GM12878 (cell line): ENCODE measurements at regions not wholly inside any gene's neighbourhood (a gene's known extent, or its start where the extent isn't known, plus 50 kb on each side); places are given as distances from the start of the nearest gene placed in this dataset.

Experiments
- ATAC-seq: fragments of 200-7000 bp; cut with Tn5 transposase; 3 replicates; pipeline ENCODE4 v1.9.1; 2020; ENCODE audit warnings: mild to moderate bottlenecking, moderate library complexity
- BruUV-seq: library from RNA; stranded (reverse); fragments of 400-500 nt; replicated peaks from 2 replicates; lab custom pipeline; 2021; lab: Mats Ljungman, UMichigan
- CTCF ChIA-PET: fragments of 300-600 bp; sonication (Branson Sonifier 250); formaldehyde crosslinking; extraction: SDS; loops from one replicate; lab custom pipeline; 2021; ENCODE audit warnings: inconsistent platforms; lab: Yijun Ruan, JAX
- POLR2A ChIA-PET: fragments of 350-600 bp; formaldehyde crosslinking; extraction: SDS; loops from one replicate; lab custom pipeline; 2021; ENCODE audit warnings: inconsistent platforms; lab: Charles Lee
- RAD21 ChIA-PET: fragments of 300-600 bp; sonication (Branson Sonifier 250); formaldehyde crosslinking; loops from one replicate; lab custom pipeline; 2023; ENCODE audit warnings: antibody characterized with exemption; ENCODE audit not compliant: unreplicated experiment; lab: Charles Lee
- SMC1A ChIA-PET: fragments of 300-600 bp; sonication (Branson Sonifier 250); formaldehyde crosslinking; loops from one replicate; lab custom pipeline; 2023; ENCODE audit not compliant: unreplicated experiment, uncharacterized antibody; lab: Charles Lee
- DNase-seq: peaks from one replicate; pipeline ENCODE4 v3.0.0-alpha.2; 2011; ENCODE audit warnings: low read depth, low spot score
- FAIRE-seq: peaks from 3 replicates; lab custom pipeline; 2011; peaks lifted over from hg19 to GRCh38; lab: Jason Lieb, UNC
- H2AFZ ChIP-seq: 2 replicates; pipeline ENCODE4 v1.6.0; 2011; ENCODE audit warnings: low read depth, low read length, control low read depth; ENCODE audit not compliant: control insufficient read depth
- H3K27ac ChIP-seq: 2 replicates; pipeline ENCODE4 v1.5.1; 2011; ENCODE audit warnings: control low read depth; ENCODE audit not compliant: control insufficient read depth, insufficient read depth
- H3K27me3 ChIP-seq, 2 experiments: replicated peaks in 1 of 2; 2 replicates each; pipeline versions ENCODE4 v1.6.0 to v1.6.1; 2011; ENCODE audit warnings: low read length in 1 of 2; ENCODE audit not compliant: control insufficient read depth in 2 of 2, insufficient read depth in 2 of 2
- H3K36me3 ChIP-seq, 2 experiments: 2 replicates each; pipeline ENCODE4 v1.5.1; 2011; ENCODE audit warnings: low read length in 1 of 2; ENCODE audit not compliant: control insufficient read depth in 2 of 2, insufficient read depth in 2 of 2
- H3K4me1 ChIP-seq: 2 replicates; pipeline ENCODE4 v1.6.1; 2011; ENCODE audit warnings: mild to moderate bottlenecking, low read length, moderate library complexity, mixed read lengths; ENCODE audit not compliant: control insufficient read depth, insufficient read depth
- H3K4me2 ChIP-seq: 2 replicates; pipeline ENCODE4 v1.6.0; 2011; ENCODE audit warnings: control low read depth; ENCODE audit not compliant: control insufficient read depth, insufficient read depth
- H3K4me3 ChIP-seq: fragments of 200-600 bp; sonication (generic); 2 replicates; pipeline ENCODE4 v1.5.1; 2016
- H3K79me2 ChIP-seq: 2 replicates; pipeline ENCODE4 v1.6.0; 2011; ENCODE audit warnings: low read length; ENCODE audit not compliant: control insufficient read depth, insufficient read depth
- H3K9ac ChIP-seq: 2 replicates; pipeline ENCODE4 v1.8.0; 2011; ENCODE audit warnings: low read length, control low read depth, mixed read lengths; ENCODE audit not compliant: control insufficient read depth, insufficient read depth
- H3K9me3 ChIP-seq: replicated peaks from 3 replicates; pipeline ENCODE4 v1.5.1; 2011; ENCODE audit warnings: mild to moderate bottlenecking, low read length; ENCODE audit not compliant: control insufficient read depth, insufficient read depth
- H4K20me1 ChIP-seq: 2 replicates; pipeline ENCODE4 v1.6.0; 2011; ENCODE audit not compliant: control insufficient read depth, insufficient read depth
- BCL3 ChIP-seq: IDR thresholded peaks from 2 replicates; pipeline ENCODE4 v1.6.1; 2011; ENCODE audit warnings: borderline replicate concordance, low read depth, mild to moderate bottlenecking, moderate library complexity, low read length; ENCODE audit not compliant: insufficient read depth, poor library complexity, severe bottlenecking
- CHD2 ChIP-seq: IDR thresholded peaks from 2 replicates; pipeline ENCODE4 v1.6.1; 2011; ENCODE audit warnings: low read depth, low read length, improper control_type of control experiment, borderline replicate concordance
- CREB1 ChIP-seq: IDR thresholded peaks from 2 replicates; pipeline ENCODE4 v1.6.1; 2012; ENCODE audit warnings: low read depth, mild to moderate bottlenecking, inconsistent platforms
- CTCF ChIP-seq, 3 experiments: IDR thresholded peaks in 2 of 3; conservative IDR thresholded peaks in 1 of 3; 2 replicates each; pipeline ENCODE4 v1.5.1; 2011; ENCODE audit warnings: low read depth in 3 of 3, low read length in 3 of 3, mild to moderate bottlenecking in 3 of 3, control low read depth in 2 of 3, moderate library complexity in 2 of 3, inconsistent platforms in 1 of 3, mixed read lengths in 1 of 3; ENCODE audit not compliant: control insufficient read depth in 2 of 3, insufficient read depth in 1 of 3; ENCODE audit errors: extremely low read depth in 1 of 3
- IRF4 ChIP-seq: IDR thresholded peaks from 2 replicates; pipeline ENCODE4 v1.6.1; 2011; ENCODE audit warnings: low read depth, low read length
- NR2F1 ChIP-seq: fragments of 450-650 bp; conservative IDR thresholded peaks from 2 replicates; pipeline ENCODE4 v1.6.1; 2017; ENCODE audit warnings: mild to moderate bottlenecking
- PAX8 ChIP-seq: fragments of 450-650 bp; IDR thresholded peaks from 2 replicates; pipeline ENCODE4 v1.6.1; 2017; ENCODE audit warnings: mild to moderate bottlenecking, moderate library complexity
- SMC3 ChIP-seq: IDR thresholded peaks from 2 replicates; pipeline ENCODE4 v1.6.1; 2011; ENCODE audit warnings: low read length, improper control_type of control experiment, borderline replicate concordance
- TCF12 ChIP-seq: IDR thresholded peaks from 2 replicates; pipeline ENCODE4 v1.6.1; 2011; ENCODE audit warnings: low read depth, mild to moderate bottlenecking, low read length
- YY1 ChIP-seq: IDR thresholded peaks from 2 replicates; pipeline ENCODE4 v1.6.1; 2011; ENCODE audit warnings: low read depth, mild to moderate bottlenecking, low read length
- ZNF24 ChIP-seq: fragments of 450-650 bp; IDR thresholded peaks from 2 replicates; pipeline ENCODE4 v1.6.1; 2017; ENCODE audit warnings: antibody characterized with exemption, mild to moderate bottlenecking
- WGBS: methylation state at CpG from one replicate; pipeline ENCODE4 v1.1.6; 2016; ENCODE audit warnings: low lambda C conversion rate; ENCODE audit not compliant: insufficient replicate concordance, insufficient coverage; ENCODE audit errors: missing lambda C conversion rate; 5-methylcytosine and 5-hydroxymethylcytosine counted together
- in situ Hi-C: fragments of 300-500 bp; cut with MboI; formaldehyde crosslinking; loops from 9 replicates; pipeline ENCODE4 v1.14.3; 2018; ENCODE audit warnings: mixed read lengths
- intact Hi-C: fragments of 100-400 bp; cut with micrococcal nuclease; formaldehyde crosslinking; loops from one replicate; pipeline ENCODE4 v1.14.2; 2022; ENCODE audit not compliant: unreplicated experiment

GRCh38 chr6:7050872-7051779 is 56.6 kb upstream of the RREB1 start:
- Histone ChIP-seq H3K79me2 (no peaks in the 10 kb centered on the region), H3K4me2 (peak overlapping the region; percentile 100), H4K20me1 (no peaks in the 10 kb centered on the region), H3K9me3 (no peaks in the 10 kb centered on the region), H3K9ac (peak overlapping the region; percentile 43), H3K4me3 (peak overlapping the region; percentile 78), H3K36me3 (no peaks in the 10 kb centered on the region), H3K27me3 (peaks cover 0 to 5% of the 10 kb centered on the region in 2 experiments; a peak in 3 of 4 replicates), H3K4me1 (peaks cover 5% of the 10 kb centered on the region), H3K27ac (no peak overlapping the region), H2AFZ (peak overlapping the region; percentile 91)
- CTCF ChIA-PET, result no interaction called here
- 10% methylated on average over 64 of the region's 68 CpGs for WGBS
- SMC1A ChIA-PET, result no interaction called here
- RAD21 ChIA-PET, result no interaction called here
- in situ Hi-C loops (no loop called here), intact Hi-C loops (no loop called here)
- BruUV-seq, result no TSS peak
- DNase-seq (no peak), ATAC-seq (peak; percentile 67), FAIRE-seq (no peak)
- POLR2A ChIA-PET, result no interaction called here
- no peak for TF ChIP-seq ZNF24
- TF ChIP-seq IRF4, result no peak
- TF ChIP-seq NR2F1, result peak; percentile 37
- TF ChIP-seq CREB1, result no peak
- no peak for TF ChIP-seq PAX8
- no peak for TF ChIP-seq SMC3
- no peak for TF ChIP-seq TCF12
- TF ChIP-seq BCL3, result no peak
- TF ChIP-seq CTCF (IDR thresholded peaks at IDR 0.05 in 2 of 3, conservative IDR thresholded peaks at IDR 0.05 in 1 of 3; ENCODE audit: control insufficient read depth in 2 of 3, extremely low read depth in 1 of 3, insufficient read depth in 1 of 3, low read depth in 3 of 3, low read length in 3 of 3), result no peak
- TF ChIP-seq CHD2, result no peak
- peak; percentile 45; the same call in 1 of the 2 replicates for TF ChIP-seq YY1
